HG03064 (cell line): ENCODE measurements at regions not wholly inside any gene's neighbourhood (a gene's known extent, or its start where the extent isn't known, plus 50 kb on each side); places are given as distances from the start of the nearest gene placed in this dataset.

Source experiments
- ATAC-seq: cut with Tn5 transposase; IDR thresholded peaks from one replicate; pipeline ENCODE4 v1.9.1; 2021; ENCODE audit warnings: low read depth; ENCODE audit not compliant: unreplicated experiment

GRCh38 chr4:144451766-144452450, 194.0 kb upstream of the HHIP start:
- ATAC-seq, result no peak

- no peak for ATAC-seq
These were observed 189.8 kb upstream of the HHIP start for GRCh38 chr4:144456196-144456595.

- no peak for ATAC-seq
These were observed 184.1 kb upstream of the HHIP start for GRCh38 chr4:144461906-144462305.

GRCh38 chr4:144463236-144463635, 182.7 kb upstream of the HHIP start:
- ATAC-seq, result no peak

GRCh38 chr4:144463896-144464295, 182.1 kb upstream of the HHIP start:
- ATAC-seq, result no peak

GRCh38 chr4:144465546-144465945, 180.4 kb upstream of the HHIP start:
- no peak for ATAC-seq

GRCh38 chr4:144480068-144480467, 165.9 kb upstream of the HHIP start:
- ATAC-seq, result no peak

GRCh38 chr4:144489831-144490230, 156.1 kb upstream of the HHIP start:
- no peak for ATAC-seq

- ATAC-seq, result no peak
These were observed 151.7 kb upstream of the HHIP start for GRCh38 chr4:144494280-144494679.

GRCh38 chr4:144495944-144496343, 150.0 kb upstream of the HHIP start:
- ATAC-seq, result no peak

GRCh38 chr4:144499777-144500176, 146.2 kb upstream of the HHIP start:
- peak; percentile 89 for ATAC-seq

- no peak for ATAC-seq
These were observed 144.7 kb upstream of the HHIP start for GRCh38 chr4:144501231-144501780.

GRCh38 chr4:144504883-144505282, 141.1 kb upstream of the HHIP start:
- no peak for ATAC-seq

GRCh38 chr4:144507311-144508101, 138.4 kb upstream of the HHIP start:
- no peak for ATAC-seq

- no peak for ATAC-seq
These were observed 136.6 kb upstream of the HHIP start for GRCh38 chr4:144509088-144510015.

GRCh38 chr4:144514736-144515135, 131.2 kb upstream of the HHIP start:
- no peak for ATAC-seq

- no peak for ATAC-seq
These were observed 127.6 kb upstream of the HHIP start for GRCh38 chr4:144518181-144518895.

GRCh38 chr4:144531841-144532240, 114.1 kb upstream of the HHIP start:
- ATAC-seq, result no peak

- ATAC-seq, result peak; percentile 99
These were observed 98.2 kb upstream of the HHIP start for GRCh38 chr4:144547678-144548298.

- ATAC-seq, result no peak
These were observed 89.3 kb upstream of the HHIP start for GRCh38 chr4:144556636-144557035.
